Sigmoid colon (tissue), 3 donors: ENCODE measurements at regions not wholly inside any gene's neighbourhood (a gene's known extent, or its start where the extent isn't known, plus 50 kb on each side); places are given as distances from the start of the nearest gene placed in this dataset.

Experiments used
- POLR2A ChIP-seq, 2 donors: fragments of 450-650 bp; IDR thresholded peaks; one replicate each; pipeline ENCODE4 v1.6.1; 2016; ENCODE audit warnings: antibody characterized with exemption in 2 of 2, mild to moderate bottlenecking in 2 of 2, moderate library complexity in 2 of 2
- TF ChIP-seq, protein P1 (sequence below), 4 experiments: fragments of 450-650 bp in 3 of 4; fragments of 200-600 bp in 1 of 4; IDR thresholded peaks; one replicate each; pipeline ENCODE4 v1.5.1; 2016 to 2019; ENCODE audit warnings: antibody characterized with exemption in 4 of 4, mild to moderate bottlenecking in 3 of 4, moderate library complexity in 2 of 4

- TF ChIP-seq, protein P1, sequence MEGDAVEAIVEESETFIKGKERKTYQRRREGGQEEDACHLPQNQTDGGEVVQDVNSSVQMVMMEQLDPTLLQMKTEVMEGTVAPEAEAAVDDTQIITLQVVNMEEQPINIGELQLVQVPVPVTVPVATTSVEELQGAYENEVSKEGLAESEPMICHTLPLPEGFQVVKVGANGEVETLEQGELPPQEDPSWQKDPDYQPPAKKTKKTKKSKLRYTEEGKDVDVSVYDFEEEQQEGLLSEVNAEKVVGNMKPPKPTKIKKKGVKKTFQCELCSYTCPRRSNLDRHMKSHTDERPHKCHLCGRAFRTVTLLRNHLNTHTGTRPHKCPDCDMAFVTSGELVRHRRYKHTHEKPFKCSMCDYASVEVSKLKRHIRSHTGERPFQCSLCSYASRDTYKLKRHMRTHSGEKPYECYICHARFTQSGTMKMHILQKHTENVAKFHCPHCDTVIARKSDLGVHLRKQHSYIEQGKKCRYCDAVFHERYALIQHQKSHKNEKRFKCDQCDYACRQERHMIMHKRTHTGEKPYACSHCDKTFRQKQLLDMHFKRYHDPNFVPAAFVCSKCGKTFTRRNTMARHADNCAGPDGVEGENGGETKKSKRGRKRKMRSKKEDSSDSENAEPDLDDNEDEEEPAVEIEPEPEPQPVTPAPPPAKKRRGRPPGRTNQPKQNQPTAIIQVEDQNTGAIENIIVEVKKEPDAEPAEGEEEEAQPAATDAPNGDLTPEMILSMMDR (IDR thresholded peaks at IDR 0.05), result no peak
- no peak for TF ChIP-seq POLR2A (IDR thresholded peaks at IDR 0.05)
Measured at GRCh38 chr12:58544281-58544680, 376.0 kb downstream of the LRIG3 start.
